Endothelial cell of umbilical vein (primary cell): ENCODE measurements at regions not wholly inside any gene's neighbourhood (a gene's known extent, or its start where the extent isn't known, plus 50 kb on each side); places are given as distances from the start of the nearest gene placed in this dataset.

ENCODE experiments used
- BruUV-seq: library from RNA; stranded (reverse); fragments of 400-500 nt; replicated peaks from 2 replicates; lab custom pipeline; 2021; lab: Mats Ljungman, UMichigan
- CTCF ChIA-PET: fragments of 300-600, 350-600 bp; sonication (Branson Sonifier 250); formaldehyde crosslinking; loops from one replicate; lab custom pipeline; 2021; ENCODE audit warnings: antibody characterized with exemption, inconsistent platforms; lab: Charles Lee
- POLR2A ChIA-PET: fragments of 300-600, 350-600 bp; sonication (Branson Sonifier 250); formaldehyde crosslinking; loops from one replicate; lab custom pipeline; 2021; ENCODE audit warnings: antibody characterized with exemption, inconsistent platforms; lab: Charles Lee
- DNase-seq: peaks from one replicate; pipeline ENCODE4 v3.0.0-alpha.2; 2011; ENCODE audit warnings: low read depth, low spot score
- FAIRE-seq: peaks from 2 replicates; lab custom pipeline; 2011; peaks lifted over from hg19 to GRCh38; lab: Jason Lieb, UNC
- H2AFZ ChIP-seq: 2 replicates; pipeline ENCODE4 v1.6.0; 2012; ENCODE audit warnings: low read depth, low read length, control low read depth, inconsistent platforms
- H3K27ac ChIP-seq: 2 replicates; pipeline ENCODE4 v1.5.1; 2011; ENCODE audit warnings: low read depth, mild to moderate bottlenecking, control low read depth, low read length, moderate library complexity; ENCODE audit not compliant: insufficient read depth
- H3K27me3 ChIP-seq, 2 experiments: 2 replicates each; pipeline versions ENCODE4 v1.6.0 to v1.6.1; 2011; ENCODE audit warnings: low read length in 2 of 2, mixed read lengths in 1 of 2; ENCODE audit not compliant: control insufficient read depth in 2 of 2, insufficient read depth in 2 of 2
- H3K36me3 ChIP-seq, 2 experiments: 2 replicates in 1 of 2; 3 replicates in 1 of 2; pipeline ENCODE4 v1.5.1; 2011; ENCODE audit warnings: low read length in 2 of 2, mild to moderate bottlenecking in 1 of 2, moderate library complexity in 1 of 2; ENCODE audit not compliant: control insufficient read depth in 2 of 2, insufficient read depth in 2 of 2; ENCODE audit errors: extremely low read depth in 1 of 2
- H3K4me1 ChIP-seq: 3 replicates; pipeline ENCODE4 v1.5.1; 2011; ENCODE audit warnings: mild to moderate bottlenecking, low read length; ENCODE audit not compliant: control insufficient read depth, insufficient read depth; ENCODE audit errors: extremely low read depth
- H3K4me2 ChIP-seq: 2 replicates; pipeline ENCODE4 v1.6.1; 2011; ENCODE audit warnings: low read length, control low read depth, mixed read lengths; ENCODE audit not compliant: insufficient read depth
- H3K4me3 ChIP-seq, 3 experiments: fragments of 200-600 bp in 1 of 3; sonication (generic), shearing (Covaris generic) in 1 of 3; replicated peaks in 1 of 3; 2 replicates each; pipeline ENCODE4 v1.5.1; 2011 to 2016; ENCODE audit warnings: control low read depth in 3 of 3, low read length in 3 of 3, mild to moderate bottlenecking in 2 of 3, inconsistent platforms in 1 of 3, low read depth in 1 of 3, moderate library complexity in 1 of 3; ENCODE audit not compliant: insufficient read depth in 1 of 3
- H3K79me2 ChIP-seq: 2 replicates; pipeline ENCODE4 v1.6.0; 2012; ENCODE audit warnings: low read length, inconsistent platforms; ENCODE audit not compliant: control insufficient read depth, insufficient read depth
- H3K9ac ChIP-seq: replicated peaks from 2 replicates; pipeline ENCODE3; 2011; ENCODE audit warnings: low read length, control low read depth; ENCODE audit not compliant: insufficient read depth; ENCODE audit errors: extremely low read depth
- H3K9me1 ChIP-seq: replicated peaks from 3 replicates; pipeline ENCODE4 v1.6.0; 2011; ENCODE audit warnings: mild to moderate bottlenecking, low read length; ENCODE audit not compliant: control insufficient read depth, insufficient read depth; ENCODE audit errors: extremely low read depth
- H3K9me3 ChIP-seq: replicated peaks from 2 replicates; pipeline ENCODE4 v1.5.1; 2012; ENCODE audit warnings: low read length, inconsistent platforms; ENCODE audit not compliant: control insufficient read depth, insufficient read depth
- H4K20me1 ChIP-seq: replicated peaks from 2 replicates; pipeline ENCODE3; 2011; ENCODE audit warnings: mild to moderate bottlenecking, low read length; ENCODE audit not compliant: control insufficient read depth, insufficient read depth; ENCODE audit errors: extremely low read depth
- CTCF ChIP-seq, 2 donors: IDR thresholded peaks; 1 replicate in 1 of 2; 2 replicates in 1 of 2; pipeline ENCODE4 v1.5.1; 2011; ENCODE audit warnings: low read length in 2 of 2, mild to moderate bottlenecking in 2 of 2, moderate library complexity in 2 of 2, control low read depth in 1 of 2, inconsistent platforms in 1 of 2, low read depth in 1 of 2; ENCODE audit not compliant: insufficient read depth in 1 of 2; ENCODE audit errors: extremely low read depth in 1 of 2
- EZH2 ChIP-seq: IDR thresholded peaks from 2 replicates; pipeline ENCODE4 v1.6.1; 2012; ENCODE audit warnings: borderline replicate concordance, low read depth, mild to moderate bottlenecking, moderate library complexity, low read length, inconsistent platforms; ENCODE audit not compliant: severe bottlenecking
- FOS ChIP-seq: IDR thresholded peaks from 2 replicates; pipeline ENCODE4 v1.6.1; 2011; ENCODE audit warnings: mild to moderate bottlenecking, low read length, moderate library complexity, borderline replicate concordance; ENCODE audit not compliant: insufficient read depth
- GATA2 ChIP-seq: IDR thresholded peaks from 2 replicates; pipeline ENCODE4 v1.7.0; 2011; ENCODE audit warnings: low read depth, mild to moderate bottlenecking, moderate library complexity, mixed read lengths, low read length; ENCODE audit not compliant: insufficient read length, insufficient read depth
- JUN ChIP-seq: IDR thresholded peaks from 2 replicates; pipeline ENCODE4 v1.6.1; 2011; ENCODE audit warnings: borderline replicate concordance, low read depth; ENCODE audit not compliant: insufficient read length, insufficient read depth
- MAX ChIP-seq: IDR thresholded peaks from 2 replicates; pipeline ENCODE4 v1.6.1; 2011; ENCODE audit not compliant: insufficient read depth, insufficient read length
- MYC ChIP-seq: IDR thresholded peaks from one replicate; pipeline ENCODE4 v1.6.1; 2011; ENCODE audit warnings: mild to moderate bottlenecking, low read depth, low read length
- POLR2A ChIP-seq: IDR thresholded peaks from 2 replicates; pipeline ENCODE4 v1.6.1; 2012; ENCODE audit warnings: low read depth, mild to moderate bottlenecking, control low read depth, low read length
- POLR2AphosphoS5 ChIP-seq: IDR thresholded peaks from 2 replicates; pipeline ENCODE4 v1.6.1; 2012; ENCODE audit warnings: low read depth, mild to moderate bottlenecking, control low read depth, low read length, moderate library complexity; ENCODE audit not compliant: insufficient read depth
- dilution Hi-C: fragments of 300-500 bp; cut with MboI; formaldehyde crosslinking; loops from one replicate; pipeline ENCODE4 v1.15.0; 2019; ENCODE audit warnings: low sequenced_read_pairs; ENCODE audit not compliant: extremely low pct_ligation_motif_present
- intact Hi-C: fragments of 100-400 bp; cut with micrococcal nuclease; formaldehyde crosslinking; loops from one replicate; pipeline ENCODE4 v1.10.0; 2022

GRCh38 chr2:82636402-82637020 is 1822.6 kb downstream of the SUCLG1 start:
- dilution Hi-C loops, result no loop called here
- ChIA-PET POLR2A (no interaction called here), CTCF (no interaction called here)

More at GRCh38 chr2:82636402-82637020, 1822.6 kb downstream of the SUCLG1 start:
- Histone ChIP-seq H3K9me1 (no peaks in the 10 kb centered on the region), H3K4me3 (no peak overlapping the region), H3K79me2 (no peaks in the 10 kb centered on the region), H4K20me1 (no peaks in the 10 kb centered on the region), H3K9ac (no peak overlapping the region), H3K27ac (no peak overlapping the region), H2AFZ (no peak overlapping the region), H3K4me1 (no peaks in the 10 kb centered on the region), H3K36me3 (no peaks in the 10 kb centered on the region), H3K4me2 (no peak overlapping the region), H3K27me3 (no peaks in the 10 kb centered on the region), H3K9me3 (no peaks in the 10 kb centered on the region)
- intact Hi-C loops, result no loop called here
- BruUV-seq, result no TSS peak
- no peak for DNase-seq
- no peak for TF ChIP-seq CTCF (IDR thresholded peaks at IDR 0.05; ENCODE audit: extremely low read depth in 1 of 2, insufficient read depth in 1 of 2, low read depth in 1 of 2, low read length in 2 of 2)
- TF ChIP-seq POLR2AphosphoS5, result no peak
- TF ChIP-seq MAX, result no peak
- TF ChIP-seq MYC, result no peak
- TF ChIP-seq EZH2, result no peak
- TF ChIP-seq GATA2, result no peak
- no peak for TF ChIP-seq FOS
- no peak for TF ChIP-seq JUN
- TF ChIP-seq POLR2A, result no peak
- FAIRE-seq, result no peak
